ENCODE measurements at regions not wholly inside any gene's neighbourhood (a gene's known extent, or its start where the extent isn't known, plus 50 kb on each side); places are given as distances from the start of the nearest gene placed in this dataset.

GRCh38 chr2:199646439-199646838 lies 188.7 kb upstream of the SATB2 start:
- no peak overlapping the region for H3K27ac ChIP-seq (ENCODE audit: low read depth, low read length)
- no peaks in the 10 kb centered on the region for H3K27me3 ChIP-seq (ENCODE audit: control insufficient read depth in 3 of 3, insufficient read depth in 3 of 3, low read length in 3 of 3)
- H3K9me3 ChIP-seq (ENCODE audit: control insufficient read depth in 3 of 3, low read length in 3 of 3), result no peaks in the 10 kb centered on the region
- H3K4me1 ChIP-seq (ENCODE audit: control insufficient read depth in 3 of 3, insufficient read depth in 3 of 3, low read length in 3 of 3), result no peaks in the 10 kb centered on the region
- no peak overlapping the region for H3K4me3 ChIP-seq (ENCODE audit: low read length in 3 of 3)
- H3K9ac ChIP-seq (ENCODE audit: low read depth in 1 of 3, low read length in 3 of 3), result no peak overlapping the region
- no peaks in the 10 kb centered on the region for H3K36me3 ChIP-seq (ENCODE audit: control insufficient read depth in 3 of 3, insufficient read depth in 3 of 3, low read length in 3 of 3)

DNA sequence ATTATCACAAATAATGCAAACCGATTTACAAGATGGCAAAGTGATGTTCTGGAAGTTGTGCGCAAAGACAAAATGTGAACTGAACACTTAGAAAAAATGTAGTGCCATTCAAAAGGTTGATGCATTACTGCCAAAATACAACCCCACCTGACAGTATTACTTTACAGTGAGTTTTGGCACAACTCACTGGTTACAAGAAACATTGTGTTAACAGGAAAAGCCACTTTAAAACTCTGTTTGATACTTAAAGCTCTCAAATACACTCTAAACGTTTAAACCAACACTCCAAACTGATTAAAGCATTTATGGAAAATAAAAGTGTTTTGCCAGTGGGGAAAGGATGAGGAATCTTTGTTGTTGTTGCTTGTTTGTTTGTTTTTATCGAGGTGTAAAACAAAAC lies 173.4 kb upstream of the SATB2 start:
- H3K27me3 ChIP-seq (ENCODE audit: control insufficient read depth in 3 of 3, insufficient read depth in 3 of 3, low read length in 3 of 3), result no peaks in the 10 kb centered on the region
- no peak overlapping the region for H3K4me3 ChIP-seq (ENCODE audit: low read length in 3 of 3)
- H3K36me3 ChIP-seq (ENCODE audit: control insufficient read depth in 3 of 3, insufficient read depth in 3 of 3, low read length in 3 of 3), result no peaks in the 10 kb centered on the region
- no peaks in the 10 kb centered on the region for H3K9me3 ChIP-seq (ENCODE audit: control insufficient read depth in 3 of 3, low read length in 3 of 3)
- no peak overlapping the region for H3K9ac ChIP-seq (ENCODE audit: low read depth in 1 of 3, low read length in 3 of 3)
- no peak overlapping the region for H3K27ac ChIP-seq (ENCODE audit: low read depth, low read length)
- H3K4me1 ChIP-seq (ENCODE audit: control insufficient read depth in 3 of 3, insufficient read depth in 3 of 3, low read length in 3 of 3), result no peaks in the 10 kb centered on the region

DNA sequence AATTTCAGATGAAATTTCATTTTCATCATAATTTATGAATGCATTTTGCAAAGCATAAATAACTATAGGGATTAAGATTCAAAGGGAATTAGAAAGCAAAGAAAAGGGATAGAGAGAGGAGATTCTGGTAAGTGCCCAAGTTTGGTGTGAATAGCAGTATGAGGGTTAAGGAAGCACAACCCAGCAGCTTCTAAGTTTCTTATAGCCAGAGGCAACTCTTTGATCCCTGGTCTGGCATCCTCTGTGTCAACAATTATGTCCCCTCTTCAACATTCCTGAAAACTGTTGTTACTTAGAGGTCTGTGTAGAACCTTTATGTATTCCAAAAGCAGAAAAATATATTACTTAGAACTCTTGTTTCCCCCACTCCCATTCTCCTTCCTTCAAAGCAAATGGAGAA lies 171.6 kb upstream of the SATB2 start:
- Histone ChIP-seq H3K36me3 (ENCODE audit: control insufficient read depth in 3 of 3, insufficient read depth in 3 of 3, low read length in 3 of 3) (no peaks in the 10 kb centered on the region), H3K27me3 (ENCODE audit: control insufficient read depth in 3 of 3, insufficient read depth in 3 of 3, low read length in 3 of 3) (no peaks in the 10 kb centered on the region), H3K27ac (ENCODE audit: low read depth, low read length) (no peak overlapping the region), H3K4me1 (ENCODE audit: control insufficient read depth in 3 of 3, insufficient read depth in 3 of 3, low read length in 3 of 3) (no peaks in the 10 kb centered on the region), H3K9ac (ENCODE audit: low read depth in 1 of 3, low read length in 3 of 3) (no peak overlapping the region), H3K4me3 (ENCODE audit: low read length in 3 of 3) (no peak overlapping the region), H3K9me3 (ENCODE audit: control insufficient read depth in 3 of 3, low read length in 3 of 3) (no peaks in the 10 kb centered on the region)

GRCh38 chr2:199627417-199627816 lies 169.7 kb upstream of the SATB2 start:
- Histone ChIP-seq H3K27me3 (ENCODE audit: control insufficient read depth in 3 of 3, insufficient read depth in 3 of 3, low read length in 3 of 3) (no peaks in the 10 kb centered on the region), H3K27ac (ENCODE audit: low read depth, low read length) (no peak overlapping the region), H3K4me3 (ENCODE audit: low read length in 3 of 3) (no peak overlapping the region), H3K4me1 (ENCODE audit: control insufficient read depth in 3 of 3, insufficient read depth in 3 of 3, low read length in 3 of 3) (no peaks in the 10 kb centered on the region), H3K36me3 (ENCODE audit: control insufficient read depth in 3 of 3, insufficient read depth in 3 of 3, low read length in 3 of 3) (no peaks in the 10 kb centered on the region), H3K9ac (ENCODE audit: low read depth in 1 of 3, low read length in 3 of 3) (no peak overlapping the region), H3K9me3 (ENCODE audit: control insufficient read depth in 3 of 3, low read length in 3 of 3) (no peaks in the 10 kb centered on the region)

GRCh38 chr2:199624958-199625357 lies 167.2 kb upstream of the SATB2 start:
- no peaks in the 10 kb centered on the region for H3K27me3 ChIP-seq (ENCODE audit: control insufficient read depth in 3 of 3, insufficient read depth in 3 of 3, low read length in 3 of 3)
- no peaks in the 10 kb centered on the region for H3K9me3 ChIP-seq (ENCODE audit: control insufficient read depth in 3 of 3, low read length in 3 of 3)
- H3K27ac ChIP-seq (ENCODE audit: low read depth, low read length), result no peak overlapping the region
- no peaks in the 10 kb centered on the region for H3K36me3 ChIP-seq (ENCODE audit: control insufficient read depth in 3 of 3, insufficient read depth in 3 of 3, low read length in 3 of 3)
- no peak overlapping the region for H3K4me3 ChIP-seq (ENCODE audit: low read length in 3 of 3)
- H3K9ac ChIP-seq (ENCODE audit: low read depth in 1 of 3, low read length in 3 of 3), result no peak overlapping the region
- H3K4me1 ChIP-seq (ENCODE audit: control insufficient read depth in 3 of 3, insufficient read depth in 3 of 3, low read length in 3 of 3), result no peaks in the 10 kb centered on the region

DNA sequence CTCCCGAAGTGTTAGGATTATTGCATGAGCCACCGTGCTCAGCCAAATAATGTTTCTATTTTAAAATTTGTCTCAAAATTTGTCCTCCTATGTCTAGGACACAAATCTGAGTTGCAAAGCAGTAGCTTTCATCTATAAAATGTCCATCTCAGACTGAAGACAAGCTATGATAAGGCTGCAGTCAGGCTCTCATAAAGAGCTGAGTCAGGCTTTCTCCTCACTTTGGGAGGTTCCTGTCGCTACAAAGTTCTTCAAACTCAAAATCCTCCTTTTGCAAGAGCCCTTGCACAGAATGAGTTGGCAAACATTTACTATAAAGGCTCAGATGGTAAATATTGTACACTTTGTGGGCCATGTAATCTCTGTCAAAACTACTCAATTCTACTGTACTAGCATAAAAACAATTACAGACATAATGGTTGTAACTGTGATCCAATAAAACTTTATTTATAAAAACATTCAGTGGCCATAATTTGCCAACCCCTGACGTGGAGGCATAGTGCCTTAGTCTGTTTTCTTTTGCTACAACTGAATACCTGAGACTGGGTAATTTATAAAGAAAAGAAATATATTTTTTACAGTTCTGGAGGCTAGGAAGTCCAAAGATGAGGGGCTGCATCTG lies 154.9 kb upstream of the SATB2 start:
- Histone ChIP-seq H3K9me3 (ENCODE audit: control insufficient read depth in 3 of 3, low read length in 3 of 3) (no peaks in the 10 kb centered on the region), H3K4me1 (ENCODE audit: control insufficient read depth in 3 of 3, insufficient read depth in 3 of 3, low read length in 3 of 3) (no peaks in the 10 kb centered on the region), H3K27me3 (ENCODE audit: control insufficient read depth in 3 of 3, insufficient read depth in 3 of 3, low read length in 3 of 3) (no peaks in the 10 kb centered on the region), H3K27ac (ENCODE audit: low read depth, low read length) (no peak overlapping the region), H3K9ac (ENCODE audit: low read depth in 1 of 3, low read length in 3 of 3) (no peak overlapping the region), H3K4me3 (ENCODE audit: low read length in 3 of 3) (no peak overlapping the region), H3K36me3 (ENCODE audit: control insufficient read depth in 3 of 3, insufficient read depth in 3 of 3, low read length in 3 of 3) (no peaks in the 10 kb centered on the region)

- Histone ChIP-seq H3K9ac (ENCODE audit: low read depth in 1 of 3, low read length in 3 of 3) (no peak overlapping the region), H3K4me1 (ENCODE audit: control insufficient read depth in 3 of 3, insufficient read depth in 3 of 3, low read length in 3 of 3) (no peaks in the 10 kb centered on the region), H3K27me3 (ENCODE audit: control insufficient read depth in 3 of 3, insufficient read depth in 3 of 3, low read length in 3 of 3) (peaks cover 0 to 8% (median 0%) of the 10 kb centered on the region in 3 donors), H3K4me3 (ENCODE audit: low read length in 3 of 3) (no peak overlapping the region), H3K9me3 (ENCODE audit: control insufficient read depth in 3 of 3, low read length in 3 of 3) (no peaks in the 10 kb centered on the region), H3K27ac (ENCODE audit: low read depth, low read length) (no peak overlapping the region), H3K36me3 (ENCODE audit: control insufficient read depth in 3 of 3, insufficient read depth in 3 of 3, low read length in 3 of 3) (no peaks in the 10 kb centered on the region)
Observed at GRCh38 chr2:199607914-199608313, 150.2 kb upstream of the SATB2 start.

- peaks cover 0 to 8% (median 0%) of the 10 kb centered on the region in 3 donors for H3K27me3 ChIP-seq (ENCODE audit: control insufficient read depth in 3 of 3, insufficient read depth in 3 of 3, low read length in 3 of 3)
- no peak overlapping the region for H3K27ac ChIP-seq (ENCODE audit: low read depth, low read length)
- H3K4me3 ChIP-seq (ENCODE audit: low read length in 3 of 3), result no peak overlapping the region
- H3K9me3 ChIP-seq (ENCODE audit: control insufficient read depth in 3 of 3, low read length in 3 of 3), result no peaks in the 10 kb centered on the region
- no peaks in the 10 kb centered on the region for H3K36me3 ChIP-seq (ENCODE audit: control insufficient read depth in 3 of 3, insufficient read depth in 3 of 3, low read length in 3 of 3)
- no peak overlapping the region for H3K9ac ChIP-seq (ENCODE audit: low read depth in 1 of 3, low read length in 3 of 3)
- no peaks in the 10 kb centered on the region for H3K4me1 ChIP-seq (ENCODE audit: control insufficient read depth in 3 of 3, insufficient read depth in 3 of 3, low read length in 3 of 3)
Observed at GRCh38 chr2:199606193-199606780, 148.5 kb upstream of the SATB2 start.

- Histone ChIP-seq H3K36me3 (ENCODE audit: control insufficient read depth in 3 of 3, insufficient read depth in 3 of 3, low read length in 3 of 3) (no peaks in the 10 kb centered on the region), H3K27ac (ENCODE audit: low read depth, low read length) (no peak overlapping the region), H3K9ac (ENCODE audit: low read depth in 1 of 3, low read length in 3 of 3) (no peak overlapping the region), H3K4me1 (ENCODE audit: control insufficient read depth in 3 of 3, insufficient read depth in 3 of 3, low read length in 3 of 3) (no peaks in the 10 kb centered on the region), H3K27me3 (ENCODE audit: control insufficient read depth in 3 of 3, insufficient read depth in 3 of 3, low read length in 3 of 3) (peaks cover 0 to 8% (median 0%) of the 10 kb centered on the region in 3 donors), H3K9me3 (ENCODE audit: control insufficient read depth in 3 of 3, low read length in 3 of 3) (no peaks in the 10 kb centered on the region), H3K4me3 (ENCODE audit: low read length in 3 of 3) (peak overlapping the region in 1 of 3 donors; percentile 30)
Observed at GRCh38 chr2:199603721-199604291, 146.1 kb upstream of the SATB2 start.

GRCh38 chr2:199602896-199603717 lies 145.4 kb upstream of the SATB2 start:
- Histone ChIP-seq H3K9ac (ENCODE audit: low read depth in 1 of 3, low read length in 3 of 3) (no peak overlapping the region), H3K27ac (ENCODE audit: low read depth, low read length) (no peak overlapping the region), H3K9me3 (ENCODE audit: control insufficient read depth in 3 of 3, low read length in 3 of 3) (no peaks in the 10 kb centered on the region), H3K27me3 (ENCODE audit: control insufficient read depth in 3 of 3, insufficient read depth in 3 of 3, low read length in 3 of 3) (peaks cover 0 to 8% (median 0%) of the 10 kb centered on the region in 3 donors), H3K36me3 (ENCODE audit: control insufficient read depth in 3 of 3, insufficient read depth in 3 of 3, low read length in 3 of 3) (no peaks in the 10 kb centered on the region), H3K4me1 (ENCODE audit: control insufficient read depth in 3 of 3, insufficient read depth in 3 of 3, low read length in 3 of 3) (no peaks in the 10 kb centered on the region), H3K4me3 (ENCODE audit: low read length in 3 of 3) (no peak overlapping the region)
